ENCODE measurements at regions not wholly inside any gene's neighbourhood (a gene's known extent, or its start where the extent isn't known, plus 50 kb on each side); places are given as distances from the start of the nearest gene placed in this dataset.
"Not testable (repeated sequence)": the region's sequence is repeated elsewhere in the genome, so short reads cannot be mapped to it uniquely, and the experiment has no call there.

DNA sequence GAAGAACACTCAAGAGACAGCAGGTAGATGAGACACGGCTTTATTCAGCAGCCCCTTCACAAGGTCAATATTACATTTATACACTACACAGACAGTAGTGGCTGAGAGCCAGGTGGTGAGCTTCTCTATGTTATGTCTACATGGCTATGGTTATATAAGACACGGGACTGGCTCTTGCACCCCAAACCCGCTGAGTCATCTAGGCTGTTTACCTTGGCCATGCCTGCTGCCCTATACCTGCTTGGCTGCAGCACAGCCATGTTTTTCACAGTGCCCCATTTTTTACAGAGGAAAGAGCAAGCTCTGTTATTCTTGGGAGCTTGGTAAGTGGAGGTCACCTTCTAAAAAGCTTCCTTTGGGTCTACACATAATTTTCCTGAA is 231.6 kb downstream of the IGSF11 start:
- no peak overlapping the region for H3K27ac Mint-ChIP-seq
- H3K4me3 Mint-ChIP-seq: no peak overlapping the region
- peaks cover 11% of the 10 kb centered on the region for H3K4me1 Mint-ChIP-seq
- no peak for DNase-seq
- H3K9me3 Mint-ChIP-seq: peaks cover 10% of the 10 kb centered on the region
- TF ChIP-seq, protein P1, sequence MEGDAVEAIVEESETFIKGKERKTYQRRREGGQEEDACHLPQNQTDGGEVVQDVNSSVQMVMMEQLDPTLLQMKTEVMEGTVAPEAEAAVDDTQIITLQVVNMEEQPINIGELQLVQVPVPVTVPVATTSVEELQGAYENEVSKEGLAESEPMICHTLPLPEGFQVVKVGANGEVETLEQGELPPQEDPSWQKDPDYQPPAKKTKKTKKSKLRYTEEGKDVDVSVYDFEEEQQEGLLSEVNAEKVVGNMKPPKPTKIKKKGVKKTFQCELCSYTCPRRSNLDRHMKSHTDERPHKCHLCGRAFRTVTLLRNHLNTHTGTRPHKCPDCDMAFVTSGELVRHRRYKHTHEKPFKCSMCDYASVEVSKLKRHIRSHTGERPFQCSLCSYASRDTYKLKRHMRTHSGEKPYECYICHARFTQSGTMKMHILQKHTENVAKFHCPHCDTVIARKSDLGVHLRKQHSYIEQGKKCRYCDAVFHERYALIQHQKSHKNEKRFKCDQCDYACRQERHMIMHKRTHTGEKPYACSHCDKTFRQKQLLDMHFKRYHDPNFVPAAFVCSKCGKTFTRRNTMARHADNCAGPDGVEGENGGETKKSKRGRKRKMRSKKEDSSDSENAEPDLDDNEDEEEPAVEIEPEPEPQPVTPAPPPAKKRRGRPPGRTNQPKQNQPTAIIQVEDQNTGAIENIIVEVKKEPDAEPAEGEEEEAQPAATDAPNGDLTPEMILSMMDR (IDR thresholded peaks at IDR 0.05): no peak
- H3K27me3 Mint-ChIP-seq (ENCODE audit: low read depth, poor library complexity): no peaks in the 10 kb centered on the region
- H3K36me3 Mint-ChIP-seq (ENCODE audit: low read depth): no peaks in the 10 kb centered on the region

DNA sequence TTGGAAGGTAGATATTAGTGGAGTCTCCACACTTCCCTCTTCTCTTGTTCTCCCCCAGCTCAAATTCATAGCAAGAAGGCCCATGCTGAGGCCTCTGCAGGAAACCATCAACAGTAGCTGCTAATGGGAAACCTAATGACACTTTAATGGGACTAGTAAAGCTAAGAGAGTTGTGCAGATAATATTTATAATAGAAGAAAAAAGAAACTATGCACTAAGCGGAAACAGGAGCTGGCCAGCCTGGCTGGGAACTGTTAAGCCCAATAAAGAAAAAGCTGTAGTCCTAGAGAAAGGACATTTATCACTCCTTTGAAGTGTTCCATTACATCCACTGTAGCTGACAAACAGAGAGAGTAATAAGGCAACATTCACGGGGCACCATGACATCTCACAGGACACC is 229.6 kb downstream of the IGSF11 start:
- H3K27ac Mint-ChIP-seq: peak overlapping the region; percentile 44
- H3K4me1 Mint-ChIP-seq: peaks cover 11% of the 10 kb centered on the region
- no peak overlapping the region for H3K4me3 Mint-ChIP-seq
- no peaks in the 10 kb centered on the region for H3K27me3 Mint-ChIP-seq (ENCODE audit: low read depth, poor library complexity)
- peaks cover 10% of the 10 kb centered on the region for H3K9me3 Mint-ChIP-seq
- H3K36me3 Mint-ChIP-seq (ENCODE audit: low read depth): no peaks in the 10 kb centered on the region
- TF ChIP-seq, protein P1 (IDR thresholded peaks at IDR 0.05): no peak
- DNase-seq: no peak

DNA sequence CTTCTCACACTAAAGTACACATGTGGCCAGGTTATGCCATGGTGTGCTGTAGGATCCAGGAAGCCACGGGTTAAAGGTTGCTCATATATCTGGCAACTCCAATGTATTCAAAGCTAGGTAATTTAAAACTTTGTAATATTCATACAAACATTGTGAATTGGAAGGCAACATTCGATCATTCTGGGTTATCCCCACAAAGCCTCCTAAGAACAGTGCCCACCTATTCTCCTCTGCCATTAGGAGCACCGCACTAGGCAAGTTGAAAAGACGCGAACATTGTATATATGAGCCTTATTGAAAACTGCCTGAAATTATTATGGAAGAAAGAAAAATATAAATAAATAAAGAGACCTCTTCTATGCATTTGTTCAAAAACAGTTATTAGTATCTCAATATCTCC is 228.2 kb downstream of the IGSF11 start:
- H3K4me1 Mint-ChIP-seq: peaks cover 11% of the 10 kb centered on the region
- H3K9me3 Mint-ChIP-seq: peaks cover 10% of the 10 kb centered on the region
- H3K4me3 Mint-ChIP-seq: no peak overlapping the region
- H3K36me3 Mint-ChIP-seq (ENCODE audit: low read depth): no peaks in the 10 kb centered on the region
- no peak overlapping the region for H3K27ac Mint-ChIP-seq
- TF ChIP-seq, protein P1 (IDR thresholded peaks at IDR 0.05): no peak
- no peak for DNase-seq
- H3K27me3 Mint-ChIP-seq (ENCODE audit: low read depth, poor library complexity): no peaks in the 10 kb centered on the region

DNA sequence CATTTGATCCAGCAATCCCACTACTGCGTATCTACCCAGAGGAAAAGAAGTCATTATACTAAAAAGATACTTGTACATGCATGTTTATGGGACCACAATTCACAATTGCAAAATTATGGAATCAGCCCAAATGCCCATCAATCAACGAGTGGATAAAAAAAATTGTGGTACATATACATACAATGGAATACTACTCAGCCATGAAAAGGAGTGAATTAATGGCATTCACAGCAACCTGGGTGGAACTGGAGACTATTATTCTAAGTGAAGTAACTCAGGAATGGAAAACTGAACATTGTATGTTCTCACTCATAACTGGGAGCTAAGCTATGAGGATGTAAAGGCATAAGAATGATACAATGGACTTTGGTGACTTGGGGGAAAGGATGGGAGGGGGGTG is 227.3 kb downstream of the IGSF11 start:
- H3K36me3 Mint-ChIP-seq (ENCODE audit: low read depth); DNase-seq; H3K4me3 Mint-ChIP-seq; H3K27ac Mint-ChIP-seq; H3K9me3 Mint-ChIP-seq; H3K27me3 Mint-ChIP-seq (ENCODE audit: low read depth, poor library complexity): not testable (repeated sequence)
- H3K4me1 Mint-ChIP-seq: peaks cover 11% of the 10 kb centered on the region

DNA sequence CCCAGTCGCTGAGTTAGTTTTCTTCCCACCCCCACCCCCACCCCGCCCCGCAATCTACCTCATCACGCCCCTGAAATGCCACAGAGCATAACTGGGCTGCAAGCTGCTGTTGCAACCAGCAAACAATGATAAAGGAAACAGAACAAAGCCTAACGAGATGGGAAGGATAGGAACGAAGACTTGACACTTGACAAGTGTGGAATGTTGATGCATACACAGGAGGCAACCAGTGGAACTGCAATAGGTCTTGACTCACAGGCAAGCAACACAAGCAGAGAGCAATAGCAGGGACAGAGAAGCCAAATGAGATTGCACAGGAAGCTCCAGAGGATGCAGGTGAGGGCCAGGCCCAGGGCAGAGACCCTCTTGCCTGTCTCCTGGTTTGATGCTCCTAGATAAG is 225.9 kb downstream of the IGSF11 start:
- peaks cover 10% of the 10 kb centered on the region for H3K9me3 Mint-ChIP-seq
- H3K36me3 Mint-ChIP-seq (ENCODE audit: low read depth): no peaks in the 10 kb centered on the region
- no peak overlapping the region for H3K4me3 Mint-ChIP-seq
- H3K4me1 Mint-ChIP-seq: peaks cover 10% of the 10 kb centered on the region
- TF ChIP-seq, protein P1 (IDR thresholded peaks at IDR 0.05): no peak
- no peak for DNase-seq
- no peak overlapping the region for H3K27ac Mint-ChIP-seq
- no peaks in the 10 kb centered on the region for H3K27me3 Mint-ChIP-seq (ENCODE audit: low read depth, poor library complexity)

DNA sequence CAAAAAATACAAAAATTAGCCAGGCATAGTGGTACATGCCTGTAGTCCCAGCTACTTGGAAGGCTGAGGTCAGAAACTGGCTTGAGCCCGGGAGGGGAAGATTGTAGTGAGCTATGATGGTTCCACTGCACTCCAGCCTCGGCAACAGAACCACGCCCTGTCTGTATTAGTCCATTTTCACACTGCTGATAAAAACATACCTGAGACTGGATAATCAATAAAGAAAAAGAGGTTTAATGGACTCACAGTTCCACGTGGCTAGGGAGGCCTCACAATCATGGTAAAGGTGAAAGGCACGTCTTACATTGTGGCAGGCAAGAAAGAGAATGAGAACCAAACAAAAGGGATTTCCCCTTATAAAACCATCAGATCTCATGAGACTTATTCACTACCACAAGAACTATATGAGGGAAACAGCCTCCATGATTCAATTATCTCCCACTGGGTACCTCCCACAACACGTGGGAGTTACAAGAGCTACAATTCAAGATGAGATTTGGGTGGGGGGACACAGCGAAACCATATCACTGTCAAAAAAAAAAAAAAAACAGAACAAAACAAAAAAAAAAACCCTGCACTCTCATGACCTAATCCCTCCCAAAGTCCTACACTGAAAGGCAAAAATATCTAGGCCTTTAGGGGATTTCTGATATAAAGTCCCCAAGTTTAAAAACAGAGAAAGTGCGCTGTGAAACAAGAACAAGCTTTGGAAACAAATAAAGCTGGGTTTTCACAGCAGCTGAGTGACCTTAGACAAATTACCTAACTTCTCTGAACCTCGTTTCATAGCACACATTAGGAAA is 224.7 kb downstream of the IGSF11 start:
- Mint-ChIP-seq H3K27me3 (ENCODE audit: low read depth, poor library complexity) (peaks cover 2% of the 10 kb centered on the region), H3K4me1 (peaks cover 3% of the 10 kb centered on the region), H3K4me3 (no peak overlapping the region), H3K27ac (no peak overlapping the region), H3K9me3 (peaks cover 12% of the 10 kb centered on the region), H3K36me3 (ENCODE audit: low read depth) (no peaks in the 10 kb centered on the region)
- TF ChIP-seq, protein P1 (IDR thresholded peaks at IDR 0.05): no peak
- DNase-seq: no peak

Data from nephron progenitor cell (in vitro differentiated cells).